C4-2B (cell line): ENCODE measurements at regions not wholly inside any gene's neighbourhood (a gene's known extent, or its start where the extent isn't known, plus 50 kb on each side); places are given as distances from the start of the nearest gene placed in this dataset.
"Not testable (repeated sequence)": the region's sequence is repeated elsewhere in the genome, so short reads cannot be mapped to it uniquely, and the experiment has no call there.

Source experiments
- H3K27ac ChIP-seq: fragments of 450-650 bp; 2 replicates; pipeline ENCODE4 v1.5.1; 2017
- CTCF ChIP-seq: fragments of 450-650 bp; conservative IDR thresholded peaks from 2 replicates; pipeline ENCODE4 v1.5.1; 2017; ENCODE audit warnings: mild to moderate bottlenecking
- ZFX ChIP-seq: fragments of 450-650 bp; IDR thresholded peaks from 2 replicates; pipeline ENCODE4 v1.6.1; 2017

GRCh38 chr1:192905049-192905448, 96.2 kb downstream of the RGS2 start:
- TF ChIP-seq ZFX (no peak), CTCF (no peak)
- no peak overlapping the region for H3K27ac ChIP-seq

- TF ChIP-seq ZFX = no peak
- TF ChIP-seq CTCF = no peak
- no peak overlapping the region for H3K27ac ChIP-seq
Measured at GRCh38 chr1:192906334-192906733, 97.5 kb downstream of the RGS2 start.

- H3K27ac ChIP-seq = no peak overlapping the region
- no peak for TF ChIP-seq ZFX
- TF ChIP-seq CTCF = no peak
Measured at GRCh38 chr1:192907545-192908243, 98.9 kb downstream of the RGS2 start.

- not testable (repeated sequence) for H3K27ac ChIP-seq
Measured at GRCh38 chr1:192911896-192912656, 103.2 kb downstream of the RGS2 start.

- H3K27ac ChIP-seq = no peak overlapping the region
- TF ChIP-seq ZFX = no peak
Measured at GRCh38 chr1:192913683-192914082, 104.8 kb downstream of the RGS2 start.

GRCh38 chr1:192914092-192914491, 105.3 kb downstream of the RGS2 start:
- TF ChIP-seq ZFX (no peak), CTCF (no peak)
- H3K27ac ChIP-seq = no peak overlapping the region

- TF ChIP-seq CTCF (no peak), ZFX (no peak)
- no peak overlapping the region for H3K27ac ChIP-seq
Measured at GRCh38 chr1:192914696-192915095, 105.9 kb downstream of the RGS2 start.

- H3K27ac ChIP-seq = no peak overlapping the region
- TF ChIP-seq ZFX (no peak), CTCF (no peak)
Measured at GRCh38 chr1:192916021-192916420, 107.2 kb downstream of the RGS2 start.
